ENCODE measurements at regions not wholly inside any gene's neighbourhood (a gene's known extent, or its start where the extent isn't known, plus 50 kb on each side); places are given as distances from the start of the nearest gene placed in this dataset.

- Histone ChIP-seq H3K27ac (no peak overlapping the region), H3K27me3 (no peaks in the 10 kb centered on the region), H3K4me1 (no peaks in the 10 kb centered on the region), H3K9me3 (no peaks in the 10 kb centered on the region), H3K36me3 (no peaks in the 10 kb centered on the region), H3K4me3 (no peak overlapping the region)
- TF ChIP-seq POLR2A (IDR thresholded peaks at IDR 0.05) (no peak), CTCF (IDR thresholded peaks at IDR 0.05) (no peak), EP300 (IDR thresholded peaks at IDR 0.05) (no peak), POLR2AphosphoS5 (IDR thresholded peaks at IDR 0.05) (no peak)
- 83 to 87% methylated on average over 2 of the region's 2 CpGs for WGBS, 2 donors
- intact Hi-C loops (cut with DNase I) = no loop called here
- no peak for DNase-seq
Observed at GRCh38 chr5:108696951-108697715, 50.6 kb upstream of the FER start.

GRCh38 chr5:108696407-108696806 lies 51.3 kb upstream of the FER start:
- H3K4me3 ChIP-seq = no peak overlapping the region
- no peaks in the 10 kb centered on the region for H3K9me3 ChIP-seq
- H3K36me3 ChIP-seq = no peaks in the 10 kb centered on the region
- whole genome bisulfite sequencing, 2 donors = 56 to 57% methylated on average over 5 of the region's 5 CpGs
- intact Hi-C loops (cut with DNase I) = no loop called here
- no peak overlapping the region for H3K27ac ChIP-seq
- no peak for TF ChIP-seq EP300 (IDR thresholded peaks at IDR 0.05)
- no peak for TF ChIP-seq CTCF (IDR thresholded peaks at IDR 0.05)
- no peak for TF ChIP-seq POLR2A (IDR thresholded peaks at IDR 0.05)
- TF ChIP-seq POLR2AphosphoS5 (IDR thresholded peaks at IDR 0.05) = no peak
- no peak for DNase-seq
- H3K27me3 ChIP-seq = no peaks in the 10 kb centered on the region
- H3K4me1 ChIP-seq = no peaks in the 10 kb centered on the region

DNA sequence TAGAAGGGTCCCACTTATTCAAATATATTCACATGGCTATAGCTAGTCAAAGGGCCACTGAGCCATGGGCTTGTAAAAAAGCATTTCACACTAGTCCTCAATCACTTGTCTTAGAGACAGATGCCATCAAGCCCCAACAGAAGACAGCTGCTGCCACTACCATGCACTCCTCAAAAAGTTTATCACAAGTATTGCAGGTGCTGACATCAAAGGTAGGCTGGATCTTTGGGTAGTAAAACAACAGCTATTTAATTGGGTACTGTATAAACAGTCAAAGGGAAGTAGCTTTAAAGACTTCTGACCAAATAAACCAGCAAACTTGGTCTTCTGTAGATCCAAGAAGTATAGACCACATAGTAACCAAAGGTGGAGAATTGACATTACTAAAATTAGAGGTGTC lies 59.2 kb upstream of the FER start:
- Histone ChIP-seq H3K4me1 (peaks cover 0 to 8% (median 0%) of the 10 kb centered on the region in 4 donors), H3K27ac (no peak overlapping the region), H3K4me3 (no peak overlapping the region), H3K36me3 (no peaks in the 10 kb centered on the region), H3K9me3 (no peaks in the 10 kb centered on the region), H3K27me3 (no peaks in the 10 kb centered on the region)
- intact Hi-C loops (cut with DNase I) = loop anchor here (10.0 kb wide), 1 partner anchor 736 kb away; no protein-coding TSS in a partner anchor
- TF ChIP-seq EP300 (IDR thresholded peaks at IDR 0.05) (no peak), POLR2AphosphoS5 (IDR thresholded peaks at IDR 0.05) (no peak), POLR2A (IDR thresholded peaks at IDR 0.05) (no peak), CTCF (IDR thresholded peaks at IDR 0.05) (no peak)
- no peak for DNase-seq

DNA sequence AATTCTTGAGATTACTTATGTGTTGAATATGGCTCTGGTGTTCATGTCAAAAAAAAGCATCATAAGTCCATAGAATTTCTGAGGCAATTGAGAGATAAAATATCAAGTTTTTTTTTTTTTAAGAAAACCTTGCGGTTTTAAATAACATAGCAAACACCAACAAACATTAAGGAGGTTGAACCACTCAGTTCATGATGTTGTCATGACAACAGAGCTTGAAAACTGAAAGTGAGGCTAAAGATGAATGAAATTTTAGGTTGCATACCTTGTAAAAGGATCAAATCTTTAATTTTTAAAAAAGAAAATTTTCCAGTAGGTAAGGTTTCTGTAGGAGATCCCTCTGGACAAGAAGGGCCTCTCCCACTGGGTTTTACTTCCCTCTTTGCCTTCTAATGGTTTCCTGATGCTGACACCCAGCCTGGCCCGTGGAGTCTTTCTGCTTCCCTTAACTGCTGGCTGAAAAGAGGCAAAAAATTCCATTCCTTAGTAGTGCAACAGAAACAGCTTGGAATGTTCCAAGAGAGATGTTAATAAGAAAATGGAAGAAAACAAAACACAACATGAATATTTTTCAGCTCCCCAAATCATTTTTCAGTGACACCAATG lies 60.0 kb upstream of the FER start:
- no peaks in the 10 kb centered on the region for H3K9me3 ChIP-seq
- H3K4me3 ChIP-seq = no peak overlapping the region
- TF ChIP-seq POLR2A (IDR thresholded peaks at IDR 0.05) (no peak), POLR2AphosphoS5 (IDR thresholded peaks at IDR 0.05) (no peak), CTCF (IDR thresholded peaks at IDR 0.05) (no peak), EP300 (IDR thresholded peaks at IDR 0.05) (no peak)
- H3K27me3 ChIP-seq = no peaks in the 10 kb centered on the region
- peaks cover 0 to 8% (median 0%) of the 10 kb centered on the region in 4 donors for H3K4me1 ChIP-seq
- 63 to 81% methylated on average over 2 of the region's 2 CpGs for WGBS, 2 donors
- DNase-seq = no peak
- intact Hi-C loops (cut with DNase I) = loop anchor here (10.0 kb wide), 1 partner anchor 737 kb away; no protein-coding TSS in a partner anchor
- H3K36me3 ChIP-seq = no peaks in the 10 kb centered on the region
- peak overlapping the region in 1 of 4 donors; percentile 2 for H3K27ac ChIP-seq
